ENCODE measurements at regions not wholly inside any gene's neighbourhood (a gene's known extent, or its start where the extent isn't known, plus 50 kb on each side); places are given as distances from the start of the nearest gene placed in this dataset.

- no peak for DNase-seq
- Histone ChIP-seq H3K27me3 (ENCODE audit: insufficient read depth, low read depth) (peaks cover 24% of the 10 kb centered on the region), H3K4me2 (no peak overlapping the region), H3K4me3 (no peak overlapping the region), H3K79me2 (ENCODE audit: low read depth) (no peaks in the 10 kb centered on the region), H2AFZ (no peak overlapping the region), H3K4me1 (replicated peaks; ENCODE audit: insufficient read depth) (no peaks in the 10 kb centered on the region), H3K27ac (no peak overlapping the region), H3F3A (ENCODE audit: insufficient read depth, low read depth) (no peaks in the 10 kb centered on the region), H3K9me3 (ENCODE audit: insufficient read depth, low read depth) (no peaks in the 10 kb centered on the region), H3K9me2 (ENCODE audit: insufficient read depth) (no peaks in the 10 kb centered on the region), H3K36me3 (ENCODE audit: low read depth) (no peaks in the 10 kb centered on the region), H4K20me1 (ENCODE audit: insufficient read depth) (no peaks in the 10 kb centered on the region)
- BruUV-seq (replicated peaks), result no TSS peak
- POLR2A ChIA-PET (ENCODE audit: unreplicated experiment), result no interaction called here
- intact Hi-C loops (cut with micrococcal nuclease; ENCODE audit: unreplicated experiment), result no loop called here
- CTCF ChIA-PET, result no interaction called here
- TF ChIP-seq CTCF (conservative IDR thresholded peaks at IDR 0.05), result no peak
- TF ChIP-seq EZH2 (IDR thresholded peaks at IDR 0.05; ENCODE audit: low read depth), result no peak
Observed at GRCh38 chr2:29983308-29983707, 61.9 kb upstream of the ALK start.

- intact Hi-C loops (cut with micrococcal nuclease; ENCODE audit: unreplicated experiment), result no loop called here
- Histone ChIP-seq H3K27me3 (ENCODE audit: insufficient read depth, low read depth) (peaks cover 33% of the 10 kb centered on the region), H3K4me2 (no peak overlapping the region), H3K79me2 (ENCODE audit: low read depth) (no peaks in the 10 kb centered on the region), H3K9me3 (ENCODE audit: insufficient read depth, low read depth) (no peaks in the 10 kb centered on the region; the same call in 1 of the 2 replicates), H4K20me1 (ENCODE audit: insufficient read depth) (no peaks in the 10 kb centered on the region), H3K27ac (no peak overlapping the region), H3K9me2 (ENCODE audit: insufficient read depth) (no peaks in the 10 kb centered on the region), H3K4me1 (replicated peaks; ENCODE audit: insufficient read depth) (no peaks in the 10 kb centered on the region), H2AFZ (no peak overlapping the region), H3F3A (ENCODE audit: insufficient read depth, low read depth) (no peaks in the 10 kb centered on the region), H3K4me3 (no peak overlapping the region), H3K36me3 (ENCODE audit: low read depth) (no peaks in the 10 kb centered on the region)
- CTCF ChIA-PET, result no interaction called here
- no peak for DNase-seq
- BruUV-seq (replicated peaks), result no TSS peak
- TF ChIP-seq EZH2 (IDR thresholded peaks at IDR 0.05; ENCODE audit: low read depth) (no peak), CTCF (conservative IDR thresholded peaks at IDR 0.05) (no peak)
- POLR2A ChIA-PET (ENCODE audit: unreplicated experiment), result no interaction called here
Observed at GRCh38 chr2:29987146-29987545, 65.8 kb upstream of the ALK start.

GRCh38 chr2:29990129-29990528, 68.7 kb upstream of the ALK start:
- CTCF ChIA-PET, result no interaction called here
- intact Hi-C loops (cut with micrococcal nuclease; ENCODE audit: unreplicated experiment), result no loop called here
- Histone ChIP-seq H3K27ac (no peak overlapping the region), H2AFZ (no peak overlapping the region), H3K4me3 (no peak overlapping the region), H3K4me1 (replicated peaks; ENCODE audit: insufficient read depth) (no peaks in the 10 kb centered on the region), H3K36me3 (ENCODE audit: low read depth) (no peaks in the 10 kb centered on the region), H3K4me2 (no peak overlapping the region), H3K79me2 (ENCODE audit: low read depth) (no peaks in the 10 kb centered on the region), H4K20me1 (ENCODE audit: insufficient read depth) (no peaks in the 10 kb centered on the region), H3K9me3 (ENCODE audit: insufficient read depth, low read depth) (no peaks in the 10 kb centered on the region; the same call in 1 of the 2 replicates), H3K27me3 (ENCODE audit: insufficient read depth, low read depth) (peaks cover 47% of the 10 kb centered on the region), H3F3A (ENCODE audit: insufficient read depth, low read depth) (no peaks in the 10 kb centered on the region), H3K9me2 (ENCODE audit: insufficient read depth) (no peaks in the 10 kb centered on the region; the same call in 1 of the 2 replicates)
- POLR2A ChIA-PET (ENCODE audit: unreplicated experiment), result no interaction called here
- no TSS peak for BruUV-seq (replicated peaks)
- TF ChIP-seq EZH2 (IDR thresholded peaks at IDR 0.05; ENCODE audit: low read depth) (no peak), CTCF (conservative IDR thresholded peaks at IDR 0.05) (no peak)
- DNase-seq, result no peak

Measured in PC-9 (cell line).